DND-41 (cell line): ENCODE measurements at regions not wholly inside any gene's neighbourhood (a gene's known extent, or its start where the extent isn't known, plus 50 kb on each side); places are given as distances from the start of the nearest gene placed in this dataset.

Experiments used
- CTCF ChIP-seq: IDR thresholded peaks from 2 replicates; pipeline ENCODE4 v1.5.1; 2012; ENCODE audit warnings: borderline replicate concordance, low read length, moderate library complexity, mild to moderate bottlenecking; ENCODE audit not compliant: poor library complexity, severe bottlenecking; ENCODE audit errors: extremely low read depth
- EZH2 ChIP-seq: IDR thresholded peaks from 3 replicates; pipeline ENCODE4 v1.6.1; 2012; ENCODE audit warnings: borderline replicate concordance, low read depth, mild to moderate bottlenecking, moderate library complexity, low read length, inconsistent platforms; ENCODE audit not compliant: severe bottlenecking

DNA sequence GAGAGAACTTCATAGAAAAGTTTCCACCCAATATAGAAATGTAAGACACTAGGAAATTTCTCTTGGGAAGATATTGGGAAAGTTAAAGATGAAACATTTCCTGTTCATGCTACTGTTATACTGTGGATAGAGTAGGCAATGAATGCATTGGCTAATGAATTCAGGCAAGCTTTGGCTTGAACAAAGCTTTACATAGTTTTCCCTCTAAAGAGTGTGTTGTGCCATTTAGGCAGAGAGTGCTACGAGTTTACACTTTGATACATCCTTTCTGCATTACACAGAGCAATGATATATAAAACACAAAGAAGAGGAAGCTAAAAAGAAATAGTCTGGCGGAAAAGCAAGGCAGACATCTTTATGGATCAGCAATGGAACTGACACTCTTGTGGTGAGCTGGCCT lies 125.9 kb upstream of the SHH start:
- no peak for TF ChIP-seq CTCF
- TF ChIP-seq EZH2, result no peak
